Fibroblast of peridontal ligament (primary cell): ENCODE measurements at regions not wholly inside any gene's neighbourhood (a gene's known extent, or its start where the extent isn't known, plus 50 kb on each side); places are given as distances from the start of the nearest gene placed in this dataset.
A peak's percentile ranks its signal among the peaks of the same experiment; 100 is the strongest.

Experiments used
- DNase-seq: peaks from one replicate; pipeline ENCODE4 v3.0.0-alpha.2; 2010; ENCODE audit errors: extremely low read depth

DNA sequence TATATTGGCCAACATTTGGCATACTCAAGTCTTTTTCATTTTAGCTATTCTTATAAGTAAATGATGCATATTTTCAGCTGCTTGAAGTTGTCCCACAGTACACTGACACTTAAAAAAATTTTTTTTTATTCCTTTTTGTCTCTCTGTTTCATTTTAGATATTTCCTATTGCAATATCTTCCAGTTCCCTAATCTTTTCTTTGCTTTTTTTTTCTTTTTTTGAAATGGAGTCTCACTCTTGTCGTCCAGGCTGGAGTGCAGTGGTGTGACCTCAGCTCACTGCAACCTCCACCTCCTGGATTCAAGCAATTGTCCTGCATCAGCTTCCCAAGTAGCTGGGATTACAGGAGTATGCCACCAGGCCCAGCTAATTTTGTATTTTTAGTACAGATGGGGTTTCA lies 217.4 kb upstream of the KRR1 start:
- DNase-seq, result no peak

DNA sequence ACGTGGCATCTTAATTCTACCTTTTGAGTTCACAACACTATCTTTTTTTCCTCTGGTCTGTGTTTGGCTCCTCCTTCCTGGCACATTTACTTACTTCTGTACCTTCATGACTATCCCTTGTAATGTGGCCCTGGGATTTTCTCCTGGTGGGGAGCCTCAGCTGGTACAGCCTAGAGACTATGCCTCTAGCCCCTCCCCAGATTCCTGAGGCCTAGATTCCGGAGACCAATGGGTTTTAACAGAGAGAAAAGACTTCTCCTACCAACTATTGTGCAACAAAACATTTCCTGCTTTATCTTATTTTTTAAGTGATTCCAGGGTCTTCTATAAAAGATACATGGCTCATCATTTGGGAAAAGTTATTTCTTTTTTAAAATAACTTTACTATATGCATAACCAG lies 216.2 kb upstream of the KRR1 start:
- no peak for DNase-seq

DNA sequence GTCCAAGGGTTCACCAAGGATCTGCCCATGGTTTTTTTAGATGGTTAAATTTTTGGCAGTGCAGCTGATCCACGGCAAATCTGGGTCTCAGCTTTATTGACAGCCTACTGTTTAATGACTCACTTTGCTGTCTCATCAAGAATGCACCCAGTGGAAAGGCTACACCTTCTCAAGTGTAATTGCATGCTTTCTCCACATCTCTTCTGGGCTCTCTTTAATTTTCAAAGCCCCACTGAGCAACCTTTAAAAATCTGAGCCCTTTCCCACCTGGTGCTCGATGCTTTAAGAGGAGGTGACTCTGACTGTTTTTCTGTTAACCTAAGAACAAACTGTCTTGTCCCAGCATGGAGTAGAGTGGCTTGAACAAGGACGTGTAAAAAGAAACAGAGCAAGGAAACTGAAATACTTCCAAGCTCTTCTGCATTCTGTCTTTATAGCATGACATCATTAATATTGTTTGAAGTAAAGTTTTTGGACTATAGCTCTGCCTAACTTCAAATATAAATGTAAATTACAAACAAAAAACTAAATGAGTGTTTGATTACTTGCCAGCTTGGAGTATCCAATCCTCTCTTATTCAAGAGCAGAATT lies 214.2 kb upstream of the KRR1 start:
- peak; percentile 62 for DNase-seq

DNA sequence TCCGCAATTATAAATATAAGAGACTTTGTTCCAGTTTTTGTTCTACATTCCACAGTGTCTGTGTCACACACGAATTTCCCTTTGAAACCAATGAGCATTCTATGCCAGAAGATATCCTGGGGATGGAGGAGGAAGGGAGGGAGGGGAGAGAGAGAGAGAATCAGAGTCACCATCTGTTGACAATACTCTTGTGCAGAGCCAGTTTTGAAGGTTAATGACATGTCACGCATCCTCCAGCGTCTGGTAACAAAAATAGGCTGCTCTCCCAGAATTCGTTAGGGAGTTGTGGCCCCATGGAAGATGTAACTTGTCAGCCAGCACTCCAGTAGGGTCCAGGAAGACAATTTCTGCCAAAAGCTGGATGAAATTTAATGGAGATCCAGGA lies 213.5 kb upstream of the KRR1 start:
- DNase-seq, result peak; percentile 84

- no peak for DNase-seq
These were observed 213.0 kb upstream of the KRR1 start for GRCh38 chr12:75724307-75724927.

DNA sequence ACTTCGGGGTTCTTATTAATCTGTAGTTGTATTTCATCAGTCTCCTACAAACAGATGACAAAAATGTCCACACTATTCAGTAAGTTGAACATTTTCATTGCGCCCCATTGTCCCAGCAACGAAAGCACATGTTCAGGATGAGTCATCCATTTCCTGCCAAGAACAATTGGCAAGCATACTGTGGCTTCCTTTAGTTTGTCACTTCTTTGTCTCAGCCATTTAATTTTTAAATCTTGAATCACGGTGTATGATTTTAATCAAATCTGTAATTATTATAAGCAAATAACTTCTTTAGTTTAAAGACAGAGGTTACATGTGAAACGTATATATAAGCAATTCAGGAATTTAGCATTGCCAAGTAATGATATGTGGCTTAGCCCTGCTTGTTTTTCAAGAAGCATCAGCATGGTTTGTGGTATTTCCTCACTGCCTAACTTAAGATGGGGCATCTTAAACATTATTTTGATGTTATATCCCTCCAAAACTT lies 211.3 kb upstream of the KRR1 start:
- DNase-seq, result peak; percentile 93

GRCh38 chr12:75721796-75722195 lies 210.4 kb upstream of the KRR1 start:
- DNase-seq, result no peak

- DNase-seq, result peak; percentile 48
These were observed 209.6 kb upstream of the KRR1 start for GRCh38 chr12:75720812-75721641.

- no peak for DNase-seq
These were observed 206.5 kb upstream of the KRR1 start for GRCh38 chr12:75717902-75718301.

DNA sequence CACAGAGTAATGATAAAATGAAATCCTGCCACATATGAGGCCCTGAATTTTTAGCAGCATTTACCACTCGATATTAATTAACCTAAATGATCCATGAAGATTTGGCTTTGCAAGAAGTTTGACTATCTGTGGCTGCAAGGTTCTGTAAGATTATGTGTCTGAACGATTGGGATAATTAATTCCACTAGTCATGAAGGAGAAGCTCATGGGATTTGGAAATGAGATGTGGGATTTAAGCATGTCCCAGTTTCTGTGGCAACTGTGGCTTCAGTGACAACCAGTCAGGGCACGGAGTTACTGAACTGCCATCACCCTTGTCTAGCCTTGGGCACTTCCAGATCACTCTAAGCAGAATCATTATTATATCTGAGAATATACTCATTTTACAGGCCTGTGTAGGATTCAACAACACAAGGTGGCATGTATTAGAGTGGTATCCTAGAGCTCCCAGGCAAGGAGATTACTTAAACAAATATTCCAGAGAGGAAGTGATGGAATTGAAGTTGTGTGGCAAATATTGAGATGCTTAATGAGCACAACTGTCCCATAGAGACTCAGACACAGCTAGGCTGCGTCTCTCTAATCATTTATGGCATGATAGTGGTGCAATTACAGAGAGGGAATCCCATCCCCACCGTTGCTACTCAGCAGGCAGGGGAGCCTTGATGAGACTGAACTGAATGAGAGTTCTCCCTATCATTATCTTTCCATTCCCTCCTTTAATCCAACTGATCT lies 205.0 kb upstream of the KRR1 start:
- DNase-seq, result no peak

- no peak for DNase-seq
These were observed 204.3 kb upstream of the KRR1 start for GRCh38 chr12:75715682-75716081.

DNA sequence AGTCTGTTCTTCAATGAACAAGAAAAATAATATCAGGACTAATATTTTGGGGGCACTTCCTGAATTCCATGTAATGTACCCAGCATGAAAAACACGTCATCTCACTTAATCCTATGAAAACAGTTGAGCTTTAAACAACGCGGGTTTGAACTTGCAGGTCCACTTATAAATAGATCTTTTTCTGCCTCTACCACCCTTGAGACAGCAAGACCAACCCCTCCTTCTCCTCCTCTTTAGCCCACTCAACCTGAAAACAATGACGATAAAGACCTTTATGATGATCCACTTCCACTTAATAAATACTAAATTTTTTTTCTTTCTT lies 203.9 kb upstream of the KRR1 start:
- DNase-seq, result no peak

GRCh38 chr12:75714462-75715322 lies 203.3 kb upstream of the KRR1 start:
- no peak for DNase-seq

DNA sequence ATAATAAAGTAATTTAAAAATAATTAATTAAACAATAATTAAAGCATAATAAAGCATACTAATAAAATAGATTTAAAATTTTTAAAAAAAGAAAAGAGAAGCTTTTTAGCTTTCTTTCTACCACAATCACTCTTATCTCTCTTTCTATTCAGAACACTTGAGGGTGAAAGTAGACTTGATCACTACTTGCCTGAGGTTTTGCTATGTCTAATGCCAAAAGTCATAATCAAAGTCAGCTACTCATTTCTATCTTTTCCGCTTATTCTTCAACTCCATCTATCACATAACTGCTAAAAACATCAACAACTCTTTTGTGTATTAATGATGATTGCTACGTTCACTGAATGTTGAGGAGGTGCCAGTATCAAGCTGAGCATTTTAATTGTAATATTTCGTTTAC lies 202.0 kb upstream of the KRR1 start:
- DNase-seq, result no peak

- no peak for DNase-seq
These were observed 200.8 kb upstream of the KRR1 start for GRCh38 chr12:75712223-75712622.

GRCh38 chr12:75711271-75711670 lies 199.9 kb upstream of the KRR1 start:
- no peak for DNase-seq

DNA sequence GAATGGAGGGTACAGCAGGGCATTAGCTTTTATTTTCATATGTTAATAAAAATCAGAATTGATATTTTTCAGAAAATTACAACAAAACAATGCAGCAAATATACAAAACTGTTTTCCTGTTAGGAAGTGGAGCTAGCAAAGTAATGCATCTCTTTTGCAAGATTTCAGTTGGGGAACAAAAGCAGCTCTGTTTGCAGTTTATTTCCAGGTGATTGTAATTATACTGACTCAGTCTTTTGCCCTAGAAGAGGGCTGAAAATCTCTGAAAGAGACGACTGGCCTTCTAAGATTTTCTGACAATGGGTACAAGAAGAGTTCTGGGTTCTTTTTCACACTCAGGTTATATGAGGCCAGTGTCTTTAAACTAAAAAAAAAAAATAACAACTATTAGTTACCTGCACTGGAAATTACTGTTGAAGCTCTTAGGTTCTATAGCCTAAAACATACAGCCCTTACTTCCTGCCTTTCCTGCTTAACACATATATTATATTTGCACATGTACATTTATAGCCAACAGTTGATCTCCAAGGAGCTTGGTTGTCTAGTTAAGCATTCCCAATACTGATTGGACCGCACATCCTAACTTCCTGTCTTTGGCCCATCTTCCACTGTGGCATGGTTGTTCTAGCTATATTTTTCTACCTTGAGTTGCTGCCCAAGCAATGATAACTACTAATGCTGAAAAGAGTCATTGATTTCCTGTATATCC lies 199.1 kb upstream of the KRR1 start:
- DNase-seq, result peak; percentile 52

- DNase-seq, result no peak
These were observed 198.1 kb upstream of the KRR1 start for GRCh38 chr12:75709503-75709902.

DNA sequence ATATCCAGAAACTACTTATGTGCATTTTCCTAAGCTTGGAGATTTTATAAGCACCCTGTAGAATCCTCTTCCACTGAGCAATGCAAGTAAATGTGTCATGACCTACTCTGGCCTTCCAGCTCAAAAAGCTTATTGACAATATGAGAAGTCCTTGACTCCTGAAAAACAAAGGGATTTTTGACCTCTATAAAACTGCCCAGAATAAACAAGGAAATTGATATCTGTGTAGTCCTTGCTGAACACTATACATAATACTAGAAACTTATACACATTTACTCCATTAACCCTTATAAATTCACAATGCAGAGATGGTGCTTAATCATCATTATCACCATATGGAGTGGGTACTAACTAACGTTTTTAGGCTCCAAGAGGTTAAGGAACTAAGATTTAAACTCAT lies 197.4 kb upstream of the KRR1 start:
- DNase-seq, result no peak

- DNase-seq, result no peak
These were observed 196.6 kb upstream of the KRR1 start for GRCh38 chr12:75707983-75708382.
